ENCODE measurements at regions not wholly inside any gene's neighbourhood (a gene's known extent, or its start where the extent isn't known, plus 50 kb on each side); places are given as distances from the start of the nearest gene placed in this dataset.

- Histone ChIP-seq H3K4me1 (ENCODE audit: control insufficient read depth, extremely low read depth, insufficient read depth, low read length) (no peaks in the 10 kb centered on the region), H3K9ac (replicated peaks; ENCODE audit: extremely low read depth, insufficient read depth, low read length) (no peak overlapping the region), H3K27me3 (ENCODE audit: control insufficient read depth in 2 of 2, insufficient read depth in 2 of 2, low read length in 2 of 2) (no peaks in the 10 kb centered on the region), H3K9me1 (replicated peaks; ENCODE audit: control insufficient read depth, extremely low read depth, insufficient read depth, low read length) (no peaks in the 10 kb centered on the region), H4K20me1 (replicated peaks; ENCODE audit: control insufficient read depth, extremely low read depth, insufficient read depth, low read length) (no peaks in the 10 kb centered on the region), H3K27ac (ENCODE audit: insufficient read depth, low read depth, low read length) (no peak overlapping the region), H3K36me3 (ENCODE audit: control insufficient read depth in 2 of 2, extremely low read depth in 1 of 2, insufficient read depth in 2 of 2, low read length in 2 of 2) (no peaks in the 10 kb centered on the region), H2AFZ (ENCODE audit: low read depth, low read length) (no peak overlapping the region), H3K9me3 (replicated peaks; ENCODE audit: control insufficient read depth, insufficient read depth, low read length) (peaks cover 5% of the 10 kb centered on the region), H3K4me2 (ENCODE audit: insufficient read depth, low read length) (no peak overlapping the region), H3K4me3 (replicated peaks in 1 of 3; ENCODE audit: insufficient read depth in 1 of 3, low read depth in 1 of 3, low read length in 3 of 3) (no peak overlapping the region), H3K79me2 (ENCODE audit: control insufficient read depth, insufficient read depth, low read length) (no peaks in the 10 kb centered on the region)
- ChIA-PET POLR2A (no interaction called here), CTCF (no interaction called here)
- TF ChIP-seq CTCF (IDR thresholded peaks at IDR 0.05; ENCODE audit: extremely low read depth in 1 of 2, insufficient read depth in 1 of 2, low read depth in 1 of 2, low read length in 2 of 2), result no peak
- no peak for TF ChIP-seq JUN (IDR thresholded peaks at IDR 0.05; ENCODE audit: borderline replicate concordance, insufficient read depth, insufficient read length, low read depth)
- TF ChIP-seq MAX (IDR thresholded peaks at IDR 0.05; ENCODE audit: insufficient read depth, insufficient read length), result no peak
- TF ChIP-seq POLR2A (IDR thresholded peaks at IDR 0.05; ENCODE audit: low read depth, low read length), result no peak
- no peak for TF ChIP-seq EZH2 (IDR thresholded peaks at IDR 0.05; ENCODE audit: borderline replicate concordance, low read depth, low read length, severe bottlenecking)
- TF ChIP-seq GATA2 (IDR thresholded peaks at IDR 0.05; ENCODE audit: insufficient read depth, insufficient read length, low read depth, low read length), result no peak
- no peak for TF ChIP-seq FOS (IDR thresholded peaks at IDR 0.05; ENCODE audit: borderline replicate concordance, insufficient read depth, low read length)
- no peak for TF ChIP-seq POLR2AphosphoS5 (IDR thresholded peaks at IDR 0.05; ENCODE audit: insufficient read depth, low read depth, low read length)
- no peak for TF ChIP-seq MYC (IDR thresholded peaks at IDR 0.05; ENCODE audit: low read depth, low read length)
- no peak for FAIRE-seq
- intact Hi-C loops (cut with micrococcal nuclease), result no loop called here
- BruUV-seq (replicated peaks), result no TSS peak
- DNase-seq (ENCODE audit: low read depth, low spot score), result no peak
- dilution Hi-C loops (cut with MboI; ENCODE audit: extremely low pct_ligation_motif_present, low sequenced_read_pairs), result no loop called here
These were observed 108.2 kb downstream of the EOMES start for GRCh38 chr3:27613846-27614500.

Data from endothelial cell of umbilical vein (primary cell).